Muscle of leg (tissue), 3 donors: ENCODE measurements at regions not wholly inside any gene's neighbourhood (a gene's known extent, or its start where the extent isn't known, plus 50 kb on each side); places are given as distances from the start of the nearest gene placed in this dataset.

Experiments used
- DNase-seq: peaks from one replicate; pipeline ENCODE4 v3.0.0; 2013
- H3K27ac ChIP-seq: one replicate; pipeline ENCODE4 v1.5.1; 2013; ENCODE audit warnings: mild to moderate bottlenecking, low read length, control low read depth
- H3K27me3 ChIP-seq: one replicate; pipeline ENCODE4 v1.6.1; 2013; ENCODE audit warnings: low read length; ENCODE audit not compliant: control insufficient read depth, insufficient read depth
- H3K36me3 ChIP-seq: one replicate; pipeline ENCODE4 v1.6.1; 2013; ENCODE audit warnings: low read length; ENCODE audit not compliant: control insufficient read depth, insufficient read depth
- H3K4me1 ChIP-seq: one replicate; pipeline ENCODE4 v1.6.1; 2013; ENCODE audit warnings: low read length; ENCODE audit not compliant: control insufficient read depth, insufficient read depth
- H3K4me3 ChIP-seq: one replicate; pipeline ENCODE4 v1.5.1; 2013; ENCODE audit warnings: low read length, control low read depth
- H3K9me3 ChIP-seq: replicated peaks from 2 replicates; pipeline ENCODE4 v1.6.1; 2013; ENCODE audit warnings: low read depth, low read length; ENCODE audit not compliant: control insufficient read depth
- WGBS: methylation state at CpG from one replicate; pipeline ENCODE4 v1.1.5; 2013; ENCODE audit warnings: missing lambda C conversion rate; ENCODE audit not compliant: insufficient coverage; 5-methylcytosine and 5-hydroxymethylcytosine counted together

DNA sequence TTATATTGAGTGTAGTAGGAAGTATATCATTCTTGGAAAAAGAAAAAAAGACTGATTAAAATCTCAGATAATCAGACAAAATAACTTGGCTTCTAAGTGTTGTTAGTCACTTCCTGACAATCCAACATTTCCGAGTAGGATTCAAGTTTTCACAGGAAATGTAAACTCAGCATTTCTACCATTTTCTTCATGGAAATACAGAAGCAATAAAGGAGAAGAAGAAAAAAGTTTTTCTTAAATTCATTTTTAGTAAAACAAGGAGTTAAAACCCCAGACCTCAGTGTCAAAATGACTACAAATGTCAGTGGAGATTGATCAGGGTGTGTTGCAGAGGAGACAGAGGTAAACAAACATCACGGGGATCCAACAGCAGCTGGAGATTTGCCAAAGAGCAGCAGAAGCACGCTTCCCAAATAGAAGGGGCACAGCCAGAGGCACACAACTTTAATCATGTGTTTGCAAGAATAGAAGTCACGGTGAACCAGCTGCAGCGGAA lies 129.3 kb upstream of the FAM9B start:
- WGBS: 13% methylated on average over 3 of the region's 5 CpGs
- Histone ChIP-seq H3K4me1 (no peaks in the 10 kb centered on the region), H3K9me3 (peaks cover 7% of the 10 kb centered on the region), H3K36me3 (no peaks in the 10 kb centered on the region), H3K27ac (no peak overlapping the region), H3K4me3 (no peak overlapping the region), H3K27me3 (peaks cover 6% of the 10 kb centered on the region)
- DNase-seq: peak; percentile 12

GRCh38 chrX:9164086-9164485 lies 130.2 kb upstream of the FAM9B start:
- no peak overlapping the region for H3K4me3 ChIP-seq
- no peak overlapping the region for H3K27ac ChIP-seq
- 80% methylated on average over 1 of the region's 7 CpGs for WGBS
- no peak for DNase-seq
- H3K4me1 ChIP-seq: no peaks in the 10 kb centered on the region
- H3K27me3 ChIP-seq: peaks cover 6% of the 10 kb centered on the region
- H3K9me3 ChIP-seq: peaks cover 7% of the 10 kb centered on the region
- H3K36me3 ChIP-seq: no peaks in the 10 kb centered on the region

GRCh38 chrX:9164533-9165426 lies 130.9 kb upstream of the FAM9B start:
- H3K27ac ChIP-seq: no peak overlapping the region
- H3K27me3 ChIP-seq: peaks cover 4% of the 10 kb centered on the region
- peaks cover 7% of the 10 kb centered on the region for H3K9me3 ChIP-seq
- WGBS: 67% methylated on average over 3 of the region's 11 CpGs
- H3K36me3 ChIP-seq: no peaks in the 10 kb centered on the region
- H3K4me3 ChIP-seq: no peak overlapping the region
- DNase-seq: no peak
- H3K4me1 ChIP-seq: no peaks in the 10 kb centered on the region

DNA sequence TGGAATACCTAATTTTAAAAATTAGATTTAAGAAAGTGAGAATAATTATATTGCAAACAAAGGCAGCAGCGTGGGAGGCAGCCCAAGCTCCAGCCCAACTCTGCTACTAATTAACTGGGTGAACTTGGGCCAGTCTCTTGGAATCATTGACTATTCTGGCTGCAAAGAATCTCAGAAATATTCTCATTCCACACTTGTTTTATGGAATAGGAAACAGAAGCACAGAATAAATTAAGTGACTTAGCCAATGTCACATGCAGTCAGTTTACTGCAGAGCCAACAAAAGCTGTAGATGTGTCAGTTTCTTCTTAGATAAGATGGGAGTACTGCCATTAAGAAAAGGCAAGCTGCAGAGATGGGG lies 132.6 kb upstream of the FAM9B start:
- no CpG with 5 or more reads among the region's 1 CpG for WGBS
- H3K9me3 ChIP-seq: peaks cover 7% of the 10 kb centered on the region
- DNase-seq: no peak

DNA sequence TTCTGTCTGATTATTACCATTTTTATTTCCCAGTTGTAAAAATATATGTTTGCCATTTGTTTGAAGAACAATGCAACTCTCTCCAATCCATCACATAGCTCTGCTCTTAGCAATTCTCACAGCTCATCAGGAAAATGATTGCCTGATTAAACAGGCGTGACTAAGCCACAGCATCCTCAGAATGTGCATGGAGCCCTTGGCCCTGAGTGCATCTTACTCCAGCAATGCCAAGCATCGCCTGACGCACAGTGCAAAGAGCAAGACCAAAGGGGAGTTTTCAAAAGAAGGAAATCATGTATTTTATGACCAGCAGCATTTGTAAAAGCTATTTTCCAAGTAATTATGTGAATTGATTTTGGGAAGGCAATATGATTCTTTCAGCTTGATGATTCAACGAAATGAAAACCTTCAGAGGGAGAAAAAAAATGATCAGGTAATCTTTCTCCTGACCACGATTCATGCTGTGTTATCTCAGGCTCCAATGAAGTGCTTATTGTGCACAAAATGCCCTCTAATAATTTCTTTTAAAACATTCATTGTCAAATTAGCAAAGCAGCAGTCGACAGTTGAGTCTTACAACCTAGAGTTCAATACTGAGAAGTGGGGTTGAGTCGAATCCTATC lies 138.0 kb upstream of the FAM9B start:
- DNase-seq: peak; percentile 28
- Histone ChIP-seq H3K4me1 (no peaks in the 10 kb centered on the region), H3K27ac (no peak overlapping the region), H3K36me3 (no peaks in the 10 kb centered on the region), H3K27me3 (peaks cover 4% of the 10 kb centered on the region), H3K4me3 (no peak overlapping the region), H3K9me3 (peaks cover 2% of the 10 kb centered on the region)
- 71% methylated on average over 1 of the region's 7 CpGs for WGBS

More for the DNA sequence above, 132.6 kb upstream of the FAM9B start:
- H3K27ac ChIP-seq: no peak overlapping the region
- H3K27me3 ChIP-seq: peaks cover 3% of the 10 kb centered on the region
- H3K36me3 ChIP-seq: no peaks in the 10 kb centered on the region
- H3K4me3 ChIP-seq: no peak overlapping the region
- no peaks in the 10 kb centered on the region for H3K4me1 ChIP-seq

- H3K36me3 ChIP-seq: no peaks in the 10 kb centered on the region
- no CpG with 5 or more reads among the region's 6 CpGs for WGBS
- H3K27ac ChIP-seq: no peak overlapping the region
- peaks cover 4% of the 10 kb centered on the region for H3K27me3 ChIP-seq
- no peaks in the 10 kb centered on the region for H3K4me1 ChIP-seq
- no peak overlapping the region for H3K4me3 ChIP-seq
- no peaks in the 10 kb centered on the region for H3K9me3 ChIP-seq
- DNase-seq: no peak
These were observed 138.5 kb upstream of the FAM9B start for GRCh38 chrX:9172464-9172850.

- Histone ChIP-seq H3K9me3 (no peaks in the 10 kb centered on the region), H3K4me3 (no peak overlapping the region), H3K36me3 (no peaks in the 10 kb centered on the region), H3K4me1 (no peaks in the 10 kb centered on the region), H3K27ac (no peak overlapping the region), H3K27me3 (peaks cover 20% of the 10 kb centered on the region)
- 79% methylated on average over 2 of the region's 3 CpGs for WGBS
- no peak for DNase-seq
These were observed 146.7 kb upstream of the FAM9B start for GRCh38 chrX:9180623-9181022.

DNA sequence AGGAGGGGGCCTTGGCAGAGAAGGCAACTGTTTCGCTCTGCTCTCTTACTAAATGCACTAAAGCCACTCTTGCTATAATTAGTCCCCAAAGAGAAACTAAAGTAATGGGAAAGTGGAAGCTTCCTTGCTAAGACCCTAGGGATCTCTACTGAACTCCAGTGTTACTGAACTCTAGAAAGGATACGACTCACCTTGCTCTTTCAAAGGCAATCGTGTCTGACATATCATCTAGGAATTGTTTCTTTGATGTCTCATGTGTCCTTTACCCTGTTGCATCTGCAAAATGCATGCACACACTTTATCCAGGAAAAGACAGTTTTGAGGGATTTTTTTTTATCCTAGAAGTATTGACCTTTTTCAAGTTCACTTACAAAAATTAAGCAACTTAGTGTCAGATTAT lies 148.1 kb upstream of the FAM9B start:
- Histone ChIP-seq H3K9me3 (no peaks in the 10 kb centered on the region), H3K27ac (no peak overlapping the region), H3K36me3 (no peaks in the 10 kb centered on the region), H3K4me1 (no peaks in the 10 kb centered on the region), H3K27me3 (peaks cover 29% of the 10 kb centered on the region), H3K4me3 (no peak overlapping the region)
- WGBS: no CpG with 5 or more reads among the region's 3 CpGs
- DNase-seq: no peak

- Histone ChIP-seq H3K4me3 (no peak overlapping the region), H3K4me1 (no peaks in the 10 kb centered on the region), H3K27me3 (peaks cover 29% of the 10 kb centered on the region), H3K36me3 (no peaks in the 10 kb centered on the region), H3K9me3 (no peaks in the 10 kb centered on the region), H3K27ac (no peak overlapping the region)
- DNase-seq: no peak
- 80% methylated on average over 2 of the region's 2 CpGs for WGBS
These were observed 149.6 kb upstream of the FAM9B start for GRCh38 chrX:9183481-9183880.

DNA sequence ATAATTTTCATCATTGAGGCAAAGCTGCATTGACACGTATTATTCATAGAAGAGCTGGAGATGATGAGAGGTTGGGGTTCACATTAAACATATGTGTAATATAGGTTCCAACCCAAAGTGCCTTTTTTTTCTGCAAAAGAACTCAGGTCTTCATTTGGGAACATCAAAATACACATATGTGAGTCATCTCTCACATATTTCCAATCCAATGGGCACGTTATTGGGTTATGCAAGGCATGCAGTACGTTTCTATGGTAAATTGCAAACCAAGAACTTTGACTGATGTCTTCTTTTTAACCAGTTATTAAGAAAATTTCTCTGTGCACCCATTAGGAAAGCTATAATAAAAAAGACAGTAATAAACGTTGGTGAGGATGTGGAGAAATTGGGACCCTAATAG lies 150.3 kb upstream of the FAM9B start:
- Histone ChIP-seq H3K36me3 (no peaks in the 10 kb centered on the region), H3K9me3 (no peaks in the 10 kb centered on the region), H3K4me3 (no peak overlapping the region), H3K27me3 (peaks cover 32% of the 10 kb centered on the region), H3K4me1 (no peaks in the 10 kb centered on the region), H3K27ac (no peak overlapping the region)
- DNase-seq: no peak
- WGBS: no CpG with 5 or more reads among the region's 4 CpGs
